IMR-90 (cell line): ENCODE measurements at regions not wholly inside any gene's neighbourhood (a gene's known extent, or its start where the extent isn't known, plus 50 kb on each side); places are given as distances from the start of the nearest gene placed in this dataset.

ENCODE experiments used
- ATAC-seq: fragments of 200-7000 bp; cut with Tn5 transposase; 2 replicates; pipeline ENCODE4 v1.9.1; 2020; ENCODE audit warnings: low read depth, mild to moderate bottlenecking, moderate library complexity
- BruUV-seq: library from RNA; stranded (reverse); fragments of 400-500 nt; replicated peaks from 2 replicates; lab custom pipeline; 2021; lab: Mats Ljungman, UMichigan
- CTCF ChIA-PET: fragments of 300-600 bp; formaldehyde crosslinking; extraction: SDS; loops from one replicate; lab custom pipeline; 2021; ENCODE audit warnings: antibody characterized with exemption; lab: Yijun Ruan, JAX
- POLR2A ChIA-PET: fragments of 300-600 bp; sonication (Branson Sonifier 250); formaldehyde crosslinking; loops from one replicate; lab custom pipeline; 2022; ENCODE audit warnings: antibody characterized with exemption; ENCODE audit not compliant: unreplicated experiment; lab: Charles Lee
- DNase-seq: peaks from one replicate; pipeline ENCODE4 v3.0.0; 2013
- H2AFZ ChIP-seq: replicated peaks from 2 replicates; pipeline ENCODE3; 2013; ENCODE audit warnings: low read length, mild to moderate bottlenecking; ENCODE audit not compliant: poor library complexity
- H2AK5ac ChIP-seq: 2 replicates; pipeline ENCODE4 v1.6.1; 2013; ENCODE audit warnings: low read depth, low read length, inconsistent platforms
- H2AK9ac ChIP-seq: replicated peaks from 2 replicates; pipeline ENCODE3; 2013; ENCODE audit warnings: mild to moderate bottlenecking, low read depth, low read length, moderate library complexity; ENCODE audit not compliant: poor library complexity
- H2BK120ac ChIP-seq: 2 replicates; pipeline ENCODE4 v1.6.1; 2013; ENCODE audit warnings: low read depth, low read length, inconsistent platforms
- H2BK15ac ChIP-seq: 3 replicates; pipeline ENCODE4 v1.6.1; 2013; ENCODE audit warnings: low read depth, low read length, inconsistent platforms
- H2BK20ac ChIP-seq: 2 replicates; pipeline ENCODE4 v1.6.1; 2013; ENCODE audit warnings: low read depth, mild to moderate bottlenecking, inconsistent platforms, low read length, moderate library complexity
- H2BK5ac ChIP-seq: 2 replicates; pipeline ENCODE4 v1.6.1; 2013; ENCODE audit warnings: mild to moderate bottlenecking, low read depth, low read length, inconsistent platforms; ENCODE audit not compliant: poor library complexity, severe bottlenecking
- H3K14ac ChIP-seq: replicated peaks from 2 replicates; pipeline ENCODE4 v1.6.1; 2013; ENCODE audit warnings: low read depth, low read length, inconsistent platforms
- H3K18ac ChIP-seq: 2 replicates; pipeline ENCODE4 v1.6.1; 2013; ENCODE audit warnings: low read depth, low read length, control low read depth
- H3K23ac ChIP-seq: 2 replicates; pipeline ENCODE4 v1.6.1; 2013; ENCODE audit warnings: low read depth, low read length, inconsistent platforms
- H3K27ac ChIP-seq: 2 replicates; pipeline ENCODE4 v1.5.1; 2013; ENCODE audit warnings: mild to moderate bottlenecking, control low read depth, low read length; ENCODE audit not compliant: insufficient read depth
- H3K27me3 ChIP-seq: 2 replicates; pipeline ENCODE4 v1.6.1; 2013; ENCODE audit warnings: low read length; ENCODE audit not compliant: control insufficient read depth, insufficient read depth
- H3K36me3 ChIP-seq: 2 replicates; pipeline ENCODE4 v1.6.1; 2013; ENCODE audit warnings: low read length, mixed read lengths; ENCODE audit not compliant: control insufficient read depth, insufficient read depth
- H3K4ac ChIP-seq: 2 replicates; pipeline ENCODE4 v1.6.1; 2013; ENCODE audit warnings: low read depth, low read length, inconsistent platforms
- H3K4me1 ChIP-seq: 2 replicates; pipeline ENCODE4 v1.6.1; 2013; ENCODE audit warnings: low read length, mixed read lengths; ENCODE audit not compliant: control insufficient read depth, insufficient read depth
- H3K4me2 ChIP-seq: 2 replicates; pipeline ENCODE4 v1.6.1; 2013; ENCODE audit warnings: low read depth, mild to moderate bottlenecking, control low read depth, low read length, moderate library complexity
- H3K4me3 ChIP-seq: 2 replicates; pipeline ENCODE4 v1.5.1; 2013; ENCODE audit warnings: low read depth, mild to moderate bottlenecking, control low read depth, low read length, moderate library complexity; ENCODE audit not compliant: insufficient read depth
- H3K56ac ChIP-seq: 2 replicates; pipeline ENCODE4 v1.6.1; 2013; ENCODE audit warnings: low read length, inconsistent platforms; ENCODE audit not compliant: insufficient read depth; ENCODE audit errors: extremely low read depth
- H3K79me1 ChIP-seq, 2 experiments: 2 replicates each; pipeline ENCODE4 v1.6.1; 2013; ENCODE audit warnings: low read length in 2 of 2, inconsistent platforms in 1 of 2, low read depth in 1 of 2
- H3K9ac ChIP-seq: 2 replicates; pipeline ENCODE4 v1.6.1; 2013; ENCODE audit warnings: low read depth, low read length, control low read depth
- H3K9me1 ChIP-seq: 2 replicates; pipeline ENCODE4 v1.6.1; 2013; ENCODE audit warnings: low read length, inconsistent platforms; ENCODE audit not compliant: insufficient read depth
- H3K9me3 ChIP-seq: 2 replicates; pipeline ENCODE4 v1.6.1; 2013; ENCODE audit warnings: low read length; ENCODE audit not compliant: control insufficient read depth, insufficient read depth
- H4K20me1 ChIP-seq: 2 replicates; pipeline ENCODE4 v1.6.1; 2013; ENCODE audit warnings: low read length, inconsistent platforms; ENCODE audit not compliant: insufficient read depth
- H4K5ac ChIP-seq: 2 replicates; pipeline ENCODE4 v1.6.1; 2013; ENCODE audit warnings: mild to moderate bottlenecking, low read depth, low read length, control low read depth
- H4K8ac ChIP-seq, 2 experiments: 2 replicates each; pipeline ENCODE4 v1.6.1; 2013; ENCODE audit warnings: low read depth in 2 of 2, low read length in 2 of 2, control low read depth in 1 of 2, inconsistent platforms in 1 of 2
- H4K91ac ChIP-seq: 2 replicates; pipeline ENCODE4 v1.6.1; 2013; ENCODE audit warnings: low read depth, low read length, inconsistent platforms; ENCODE audit not compliant: insufficient read depth
- CEBPB ChIP-seq: IDR thresholded peaks from 2 replicates; pipeline ENCODE4 v1.6.1; 2012; ENCODE audit warnings: low read depth, low read length, improper control_type of control experiment
- CHD1 ChIP-seq: IDR thresholded peaks from 2 replicates; pipeline ENCODE4 v1.6.1; 2012; ENCODE audit warnings: low read depth, low read length, improper control_type of control experiment
- FOS ChIP-seq: fragments of 150-350 bp; IDR thresholded peaks from 2 replicates; pipeline ENCODE4 v1.6.1; 2016; ENCODE audit warnings: low read depth, low read length
- MAFK ChIP-seq: IDR thresholded peaks from 2 replicates; pipeline ENCODE4 v1.6.1; 2012; ENCODE audit warnings: low read depth, low read length, improper control_type of control experiment
- MXI1 ChIP-seq: IDR thresholded peaks from 2 replicates; pipeline ENCODE4 v1.6.1; 2012; ENCODE audit warnings: low read depth, mild to moderate bottlenecking, low read length, moderate library complexity, borderline replicate concordance
- NFE2L2 ChIP-seq: fragments of 150-350 bp; IDR thresholded peaks from 2 replicates; pipeline ENCODE4 v1.6.1; 2016; ENCODE audit warnings: low read depth, mild to moderate bottlenecking, low read length
- RCOR1 ChIP-seq: IDR thresholded peaks from 2 replicates; pipeline ENCODE4 v1.6.1; 2012; ENCODE audit warnings: mild to moderate bottlenecking, low read length, improper control_type of control experiment; ENCODE audit not compliant: insufficient replicate concordance
- RFX5 ChIP-seq: IDR thresholded peaks from 2 replicates; pipeline ENCODE4 v1.8.0; 2012; ENCODE audit warnings: low read depth, mild to moderate bottlenecking, low read length, moderate library complexity
- SMC3 ChIP-seq: fragments of 150-350 bp; IDR thresholded peaks from 2 replicates; pipeline ENCODE4 v1.6.1; 2016; ENCODE audit warnings: low read depth, mild to moderate bottlenecking, antibody characterized with exemption, low read length, moderate library complexity
- WGBS, 2 experiments: methylation state at CpG; one replicate each; pipeline versions ENCODE4 v1.1.5 to v1.1.7; 2013; ENCODE audit warnings: missing lambda C conversion rate in 2 of 2; ENCODE audit not compliant: insufficient read length in 1 of 2; ENCODE audit errors: extremely low coverage in 2 of 2; 5-methylcytosine and 5-hydroxymethylcytosine counted together
- dilution Hi-C: fragments of 300-500 bp; cut with HindIII; formaldehyde crosslinking; loops from one replicate; pipeline ENCODE4 v1.14.3; 2018; ENCODE audit warnings: low sequenced_read_pairs; ENCODE audit not compliant: unreplicated experiment
- in situ Hi-C: fragments of 300-500 bp; cut with MboI; formaldehyde crosslinking; loops from 3 replicates; pipeline ENCODE4 v1.14.3; 2019; ENCODE audit warnings: low sequenced_read_pairs, inconsistent platforms, mixed read lengths
- intact Hi-C: fragments of 100-400 bp; cut with micrococcal nuclease; formaldehyde crosslinking; loops from 2 replicates; pipeline ENCODE4 v1.10.0; 2022
- TF ChIP-seq, protein P1 (sequence below): conservative IDR thresholded peaks from 2 replicates; pipeline ENCODE4 v1.5.1; 2012; ENCODE audit warnings: mild to moderate bottlenecking, low read depth, low read length, improper control_type of control experiment
- TF ChIP-seq, protein P2 (sequence below): fragments of 150-350 bp; IDR thresholded peaks from 2 replicates; pipeline ENCODE4 v1.6.1; 2017; ENCODE audit warnings: mild to moderate bottlenecking, antibody characterized with exemption, low read length, low read depth
- TF ChIP-seq, protein P3 (sequence below): fragments of 150-350 bp; IDR thresholded peaks from 2 replicates; pipeline ENCODE4 v1.6.1; 2016; ENCODE audit warnings: low read depth, mild to moderate bottlenecking, low read length, moderate library complexity, borderline replicate concordance

DNA sequence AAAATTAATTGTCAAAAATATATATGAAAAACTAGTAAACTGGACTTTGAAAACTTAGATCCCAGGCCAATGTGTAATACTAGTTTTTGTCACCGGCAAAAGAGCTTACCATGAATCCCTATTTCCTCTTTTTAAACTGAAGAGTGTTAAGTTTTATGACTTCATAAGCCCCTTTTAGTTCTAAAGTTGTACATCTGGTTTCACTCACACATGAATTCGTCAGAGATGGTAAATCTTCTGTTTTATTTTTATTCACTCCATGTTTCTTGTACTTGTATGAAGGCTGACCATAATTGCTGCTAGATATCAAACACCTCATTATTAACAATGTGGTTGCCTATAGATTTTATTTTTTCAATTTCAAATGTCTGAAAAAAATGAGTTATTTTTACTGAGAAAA is 827.9 kb downstream of the PCDH7 start:
- CTCF ChIA-PET: no interaction called here
- no CpG with 5 or more reads among the region's 2 CpGs for WGBS, 2 experiments

More for the DNA sequence above, 827.9 kb downstream of the PCDH7 start:
- Histone ChIP-seq H3K36me3 (no peaks in the 10 kb centered on the region), H3K4me3 (no peak overlapping the region), H3K56ac (no peak overlapping the region), H3K4ac (no peak overlapping the region), H3K4me2 (no peak overlapping the region), H3K9me3 (no peaks in the 10 kb centered on the region), H3K4me1 (no peaks in the 10 kb centered on the region), H3K79me1 (no peaks in the 10 kb centered on the region), H3K27ac (no peak overlapping the region), H2BK5ac (no peak overlapping the region), H2BK20ac (no peak overlapping the region), H3K23ac (no peak overlapping the region), H4K8ac (no peak overlapping the region), H2AK9ac (no peak overlapping the region), H3K27me3 (no peaks in the 10 kb centered on the region), H3K14ac (no peak overlapping the region), H2AK5ac (no peak overlapping the region), H4K91ac (no peak overlapping the region), H3K9me1 (no peaks in the 10 kb centered on the region), H2AFZ (no peak overlapping the region), H3K9ac (no peak overlapping the region), H3K18ac (no peak overlapping the region), H4K20me1 (no peaks in the 10 kb centered on the region), H2BK15ac (no peak overlapping the region), H2BK120ac (no peak overlapping the region), H4K5ac (no peak overlapping the region)
- in situ Hi-C loops (no loop called here), dilution Hi-C loops (no loop called here), intact Hi-C loops (no loop called here)
- ATAC-seq (no peak), DNase-seq (no peak)
- BruUV-seq: no TSS peak
- POLR2A ChIA-PET: no interaction called here
- no peak for TF ChIP-seq FOS
- TF ChIP-seq CHD1: no peak
- TF ChIP-seq, protein P1, sequence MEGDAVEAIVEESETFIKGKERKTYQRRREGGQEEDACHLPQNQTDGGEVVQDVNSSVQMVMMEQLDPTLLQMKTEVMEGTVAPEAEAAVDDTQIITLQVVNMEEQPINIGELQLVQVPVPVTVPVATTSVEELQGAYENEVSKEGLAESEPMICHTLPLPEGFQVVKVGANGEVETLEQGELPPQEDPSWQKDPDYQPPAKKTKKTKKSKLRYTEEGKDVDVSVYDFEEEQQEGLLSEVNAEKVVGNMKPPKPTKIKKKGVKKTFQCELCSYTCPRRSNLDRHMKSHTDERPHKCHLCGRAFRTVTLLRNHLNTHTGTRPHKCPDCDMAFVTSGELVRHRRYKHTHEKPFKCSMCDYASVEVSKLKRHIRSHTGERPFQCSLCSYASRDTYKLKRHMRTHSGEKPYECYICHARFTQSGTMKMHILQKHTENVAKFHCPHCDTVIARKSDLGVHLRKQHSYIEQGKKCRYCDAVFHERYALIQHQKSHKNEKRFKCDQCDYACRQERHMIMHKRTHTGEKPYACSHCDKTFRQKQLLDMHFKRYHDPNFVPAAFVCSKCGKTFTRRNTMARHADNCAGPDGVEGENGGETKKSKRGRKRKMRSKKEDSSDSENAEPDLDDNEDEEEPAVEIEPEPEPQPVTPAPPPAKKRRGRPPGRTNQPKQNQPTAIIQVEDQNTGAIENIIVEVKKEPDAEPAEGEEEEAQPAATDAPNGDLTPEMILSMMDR: no peak
- TF ChIP-seq, protein P2, sequence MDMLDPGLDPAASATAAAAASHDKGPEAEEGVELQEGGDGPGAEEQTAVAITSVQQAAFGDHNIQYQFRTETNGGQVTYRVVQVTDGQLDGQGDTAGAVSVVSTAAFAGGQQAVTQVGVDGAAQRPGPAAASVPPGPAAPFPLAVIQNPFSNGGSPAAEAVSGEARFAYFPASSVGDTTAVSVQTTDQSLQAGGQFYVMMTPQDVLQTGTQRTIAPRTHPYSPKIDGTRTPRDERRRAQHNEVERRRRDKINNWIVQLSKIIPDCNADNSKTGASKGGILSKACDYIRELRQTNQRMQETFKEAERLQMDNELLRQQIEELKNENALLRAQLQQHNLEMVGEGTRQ: no peak
- TF ChIP-seq, protein P3, sequence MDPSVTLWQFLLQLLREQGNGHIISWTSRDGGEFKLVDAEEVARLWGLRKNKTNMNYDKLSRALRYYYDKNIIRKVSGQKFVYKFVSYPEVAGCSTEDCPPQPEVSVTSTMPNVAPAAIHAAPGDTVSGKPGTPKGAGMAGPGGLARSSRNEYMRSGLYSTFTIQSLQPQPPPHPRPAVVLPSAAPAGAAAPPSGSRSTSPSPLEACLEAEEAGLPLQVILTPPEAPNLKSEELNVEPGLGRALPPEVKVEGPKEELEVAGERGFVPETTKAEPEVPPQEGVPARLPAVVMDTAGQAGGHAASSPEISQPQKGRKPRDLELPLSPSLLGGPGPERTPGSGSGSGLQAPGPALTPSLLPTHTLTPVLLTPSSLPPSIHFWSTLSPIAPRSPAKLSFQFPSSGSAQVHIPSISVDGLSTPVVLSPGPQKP: no peak
- no peak for TF ChIP-seq RCOR1
- no peak for TF ChIP-seq CEBPB
- TF ChIP-seq SMC3: no peak
- TF ChIP-seq MXI1: no peak
- no peak for TF ChIP-seq NFE2L2
- TF ChIP-seq MAFK: no peak
- TF ChIP-seq RFX5: no peak
